SK-N-SH treated with all-trans-retinoic acid at 6 μM for 48 hours (cell line): ENCODE measurements at regions not wholly inside any gene's neighbourhood (a gene's known extent, or its start where the extent isn't known, plus 50 kb on each side); places are given as distances from the start of the nearest gene placed in this dataset.
A peak's percentile ranks its signal among the peaks of the same experiment; 100 is the strongest.

Source experiments
- ATAC-seq: fragments of 200-7000 bp; cut with Tn5 transposase; 3 replicates; pipeline ENCODE4 v1.9.1; 2020; ENCODE audit warnings: mild to moderate bottlenecking, moderate library complexity
- ARNTL ChIP-seq: fragments of 450-650 bp; formaldehyde crosslinking; IDR thresholded peaks from 2 replicates; pipeline ENCODE4 v1.5.0; 2020; ENCODE audit warnings: low read depth, mild to moderate bottlenecking, moderate library complexity, borderline replicate concordance
- BACH2 ChIP-seq: fragments of 250-450 bp; sonication (Bioruptor Pico); IDR thresholded peaks from 2 replicates; pipeline ENCODE4 v1.9.0; 2021; ENCODE audit warnings: mild to moderate bottlenecking, borderline replicate concordance
- CSDC2 ChIP-seq: fragments of 250-450 bp; sonication (Bioruptor Pico); IDR thresholded peaks from 2 replicates; pipeline ENCODE4 v1.5.0; 2020; ENCODE audit warnings: mild to moderate bottlenecking, moderate library complexity
- ESRRG ChIP-seq: fragments of 250-450 bp; sonication (Bioruptor Pico); IDR thresholded peaks from 2 replicates; pipeline ENCODE4 v1.6.1; 2021; ENCODE audit warnings: mild to moderate bottlenecking
- ISL1 ChIP-seq: fragments of 250-450 bp; sonication (Bioruptor Pico); IDR thresholded peaks from 2 replicates; pipeline ENCODE4 v2.1.2; 2022; ENCODE audit warnings: mild to moderate bottlenecking, moderate library complexity
- OSR1 ChIP-seq: fragments of 250-450 bp; sonication (Bioruptor Pico); IDR thresholded peaks from 2 replicates; pipeline ENCODE4 v1.8.0; 2022; ENCODE audit warnings: moderate library complexity, mild to moderate bottlenecking, inconsistent platforms
- POU6F1 ChIP-seq: fragments of 250-450 bp; sonication (Bioruptor Pico); IDR thresholded peaks from 2 replicates; pipeline ENCODE4 v1.8.0; 2021; ENCODE audit warnings: low read depth, mild to moderate bottlenecking, moderate library complexity, borderline replicate concordance
- PPARA ChIP-seq: fragments of 250-450 bp; sonication (Bioruptor Pico); IDR thresholded peaks from 2 replicates; pipeline ENCODE4 v1.5.0; 2020; ENCODE audit warnings: mild to moderate bottlenecking, borderline replicate concordance
- RARB ChIP-seq: fragments of 250-450 bp; sonication (Bioruptor Pico); IDR thresholded peaks from 2 replicates; pipeline ENCODE4 v1.8.0; 2021; ENCODE audit warnings: mild to moderate bottlenecking, moderate library complexity
- SNAI2 ChIP-seq: fragments of 250-450 bp; sonication (Bioruptor Pico); IDR thresholded peaks from 2 replicates; pipeline ENCODE4 v1.5.0; 2020; ENCODE audit warnings: mild to moderate bottlenecking, moderate library complexity
- TCF4 ChIP-seq: fragments of 250-450 bp; sonication (Bioruptor Pico); IDR thresholded peaks from 2 replicates; pipeline ENCODE4 v1.8.0; 2021; ENCODE audit warnings: mild to moderate bottlenecking, moderate library complexity, borderline replicate concordance
- TOX ChIP-seq: fragments of 250-450 bp; sonication (Bioruptor Pico); IDR thresholded peaks from 2 replicates; pipeline ENCODE4 v1.8.0; 2021; ENCODE audit warnings: mild to moderate bottlenecking, moderate library complexity, borderline replicate concordance
- TSHZ2 ChIP-seq: fragments of 250-450 bp; sonication (Bioruptor Pico); IDR thresholded peaks from 2 replicates; pipeline ENCODE4 v1.5.0; 2020; ENCODE audit warnings: mild to moderate bottlenecking, moderate library complexity
- ZFP3 ChIP-seq: fragments of 250-450 bp; sonication (Bioruptor Pico); IDR thresholded peaks from 2 replicates; pipeline ENCODE4 v1.5.0; 2020; ENCODE audit warnings: mild to moderate bottlenecking, moderate library complexity
- ZFP30 ChIP-seq: fragments of 450-650 bp; formaldehyde crosslinking; IDR thresholded peaks from 2 replicates; pipeline ENCODE4 v1.5.0; 2022; ENCODE audit warnings: mild to moderate bottlenecking, moderate library complexity
- ZNF70 ChIP-seq: fragments of 450-650 bp; formaldehyde crosslinking; IDR thresholded peaks from 2 replicates; pipeline ENCODE4 v1.5.0; 2020; ENCODE audit warnings: mild to moderate bottlenecking, moderate library complexity
- ZNF8 ChIP-seq: fragments of 450-650 bp; formaldehyde crosslinking; IDR thresholded peaks from 2 replicates; pipeline ENCODE4 v1.5.0; 2020; ENCODE audit warnings: mild to moderate bottlenecking, moderate library complexity
- TF ChIP-seq, protein P1 (sequence below): fragments of 250-450 bp; sonication (Bioruptor Pico); IDR thresholded peaks from 2 replicates; pipeline ENCODE4 v1.5.1; 2020; ENCODE audit warnings: low read depth, mild to moderate bottlenecking, moderate library complexity
- TF ChIP-seq, protein P2 (sequence below): fragments of 250-450 bp; sonication (Bioruptor Pico); IDR thresholded peaks from 2 replicates; pipeline ENCODE4 v1.8.0; 2020; ENCODE audit warnings: mild to moderate bottlenecking, moderate library complexity, borderline replicate concordance

DNA sequence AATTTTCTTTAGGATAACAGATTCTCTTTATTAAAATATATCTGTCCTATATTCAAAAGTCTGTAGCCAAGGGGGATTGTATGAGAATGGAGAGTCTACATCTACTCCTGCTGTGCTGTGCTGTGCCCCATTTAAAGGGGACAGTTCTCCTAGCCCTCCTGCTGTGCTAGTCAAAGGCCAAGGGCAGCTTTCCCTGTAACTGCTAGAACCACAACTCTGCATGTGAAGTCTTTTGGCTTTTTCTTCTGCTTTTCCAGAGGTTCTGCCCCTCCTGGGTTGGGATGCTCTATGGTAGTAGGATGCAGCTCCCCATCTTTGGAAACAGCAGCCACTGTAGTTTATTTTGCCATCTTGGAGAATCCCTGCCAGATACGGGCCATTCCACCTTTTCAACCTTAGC is 197.5 kb upstream of the JUN start (continued):
- TF ChIP-seq TCF4 (no peak), POU6F1 (no peak), ZNF8 (CRISPR knock-in tag) (no peak), SNAI2 (no peak)

GRCh38 chr1:58982259-58982998 is 198.6 kb upstream of the JUN start:
- TF ChIP-seq, protein P1, sequence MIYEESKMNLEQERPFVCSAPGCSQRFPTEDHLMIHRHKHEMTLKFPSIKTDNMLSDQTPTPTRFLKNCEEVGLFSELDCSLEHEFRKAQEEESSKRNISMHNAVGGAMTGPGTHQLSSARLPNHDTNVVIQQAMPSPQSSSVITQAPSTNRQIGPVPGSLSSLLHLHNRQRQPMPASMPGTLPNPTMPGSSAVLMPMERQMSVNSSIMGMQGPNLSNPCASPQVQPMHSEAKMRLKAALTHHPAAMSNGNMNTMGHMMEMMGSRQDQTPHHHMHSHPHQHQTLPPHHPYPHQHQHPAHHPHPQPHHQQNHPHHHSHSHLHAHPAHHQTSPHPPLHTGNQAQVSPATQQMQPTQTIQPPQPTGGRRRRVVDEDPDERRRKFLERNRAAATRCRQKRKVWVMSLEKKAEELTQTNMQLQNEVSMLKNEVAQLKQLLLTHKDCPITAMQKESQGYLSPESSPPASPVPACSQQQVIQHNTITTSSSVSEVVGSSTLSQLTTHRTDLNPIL, result no peak
- TF ChIP-seq RARB (CRISPR knock-in tag) (no peak), PPARA (CRISPR knock-in tag) (no peak), TCF4 (no peak), ARNTL (CRISPR knock-in tag) (no peak), ZNF70 (CRISPR knock-in tag) (no peak), ESRRG (no peak), TSHZ2 (CRISPR knock-in tag) (no peak), BACH2 (CRISPR knock-in tag) (no peak), SNAI2 (no peak), ZFP3 (CRISPR knock-in tag) (no peak), ZNF8 (CRISPR knock-in tag) (no peak), ISL1 (CRISPR knock-in tag) (no peak)
- TF ChIP-seq, protein P2, sequence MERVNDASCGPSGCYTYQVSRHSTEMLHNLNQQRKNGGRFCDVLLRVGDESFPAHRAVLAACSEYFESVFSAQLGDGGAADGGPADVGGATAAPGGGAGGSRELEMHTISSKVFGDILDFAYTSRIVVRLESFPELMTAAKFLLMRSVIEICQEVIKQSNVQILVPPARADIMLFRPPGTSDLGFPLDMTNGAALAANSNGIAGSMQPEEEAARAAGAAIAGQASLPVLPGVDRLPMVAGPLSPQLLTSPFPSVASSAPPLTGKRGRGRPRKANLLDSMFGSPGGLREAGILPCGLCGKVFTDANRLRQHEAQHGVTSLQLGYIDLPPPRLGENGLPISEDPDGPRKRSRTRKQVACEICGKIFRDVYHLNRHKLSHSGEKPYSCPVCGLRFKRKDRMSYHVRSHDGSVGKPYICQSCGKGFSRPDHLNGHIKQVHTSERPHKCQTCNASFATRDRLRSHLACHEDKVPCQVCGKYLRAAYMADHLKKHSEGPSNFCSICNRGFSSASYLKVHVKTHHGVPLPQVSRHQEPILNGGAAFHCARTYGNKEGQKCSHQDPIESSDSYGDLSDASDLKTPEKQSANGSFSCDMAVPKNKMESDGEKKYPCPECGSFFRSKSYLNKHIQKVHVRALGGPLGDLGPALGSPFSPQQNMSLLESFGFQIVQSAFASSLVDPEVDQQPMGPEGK (CRISPR knock-in tag), result no peak
- peak; percentile 68 for ATAC-seq

DNA sequence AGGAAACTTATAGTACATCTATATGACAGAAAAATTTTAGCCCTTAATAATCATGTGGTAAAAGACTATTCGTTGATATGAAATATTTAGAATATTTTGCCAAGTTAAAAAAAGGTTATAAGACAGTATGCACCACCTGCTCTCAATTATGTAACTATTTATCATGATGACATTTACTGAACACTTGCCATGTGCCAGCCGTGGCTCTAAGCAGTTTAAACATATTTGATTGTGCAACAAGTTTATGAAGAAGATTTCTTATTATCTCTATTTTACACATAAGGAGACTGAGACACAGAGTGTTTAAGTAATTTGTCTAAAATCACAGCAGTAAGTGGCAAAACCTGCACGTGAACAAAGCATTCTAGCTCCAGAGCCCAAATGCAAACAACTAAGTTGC is 199.3 kb upstream of the JUN start:
- TF ChIP-seq TCF4 (no peak), ZFP30 (CRISPR knock-in tag) (no peak), ARNTL (CRISPR knock-in tag) (no peak), TOX (CRISPR knock-in tag) (no peak), CSDC2 (no peak), ZNF8 (CRISPR knock-in tag) (no peak), OSR1 (CRISPR knock-in tag) (no peak), BACH2 (CRISPR knock-in tag) (no peak)
- TF ChIP-seq, protein P1, result no peak
- TF ChIP-seq, protein P2 (CRISPR knock-in tag), result no peak
- ATAC-seq, result peak; percentile 78
